DMS79 (cell line): ENCODE measurements at regions not wholly inside any gene's neighbourhood (a gene's known extent, or its start where the extent isn't known, plus 50 kb on each side); places are given as distances from the start of the nearest gene placed in this dataset.

ENCODE experiments used
- DNase-seq: peaks from one replicate; lab custom pipeline; 2025; lab: John Stamatoyannopoulos, UW

DNA sequence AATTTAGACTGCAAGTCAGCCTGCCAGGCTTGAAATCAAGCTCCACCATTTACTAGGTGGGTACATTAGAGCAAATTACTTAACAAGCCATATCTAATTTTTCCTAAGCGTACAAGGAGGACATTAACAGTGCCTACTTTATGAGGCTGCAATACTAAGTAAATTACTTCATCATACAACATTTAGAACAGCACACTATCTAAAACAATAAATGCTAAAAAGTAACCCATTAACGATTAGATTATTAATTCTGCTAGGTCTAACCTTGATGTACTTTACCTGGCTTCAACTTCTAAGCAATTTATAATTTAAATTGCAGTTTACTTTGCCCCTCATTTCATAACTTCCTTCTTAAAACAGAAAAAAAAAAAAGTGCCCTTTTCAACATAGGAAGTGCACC, 1155.6 kb upstream of the NCAM2 start:
- DNase-seq, result no peak

DNA sequence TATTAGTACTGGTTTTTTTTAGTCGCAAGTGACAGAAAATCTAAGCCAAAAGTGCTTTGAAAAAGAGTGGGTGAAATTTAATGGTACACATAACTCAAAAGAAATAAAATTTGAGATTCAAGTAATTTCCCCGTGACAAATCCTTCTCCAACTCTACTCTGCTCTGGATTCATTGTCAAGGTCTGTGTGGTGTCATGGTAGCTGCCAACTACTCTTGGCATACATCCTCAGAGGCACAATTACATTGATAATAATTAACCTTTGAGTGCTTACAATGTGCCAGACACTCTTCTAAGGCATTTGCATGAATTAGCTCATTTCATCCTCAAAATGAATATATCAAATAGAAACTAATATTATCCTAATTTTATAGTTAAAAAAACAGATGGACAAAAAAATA, 1153.9 kb upstream of the NCAM2 start:
- no peak for DNase-seq

DNA sequence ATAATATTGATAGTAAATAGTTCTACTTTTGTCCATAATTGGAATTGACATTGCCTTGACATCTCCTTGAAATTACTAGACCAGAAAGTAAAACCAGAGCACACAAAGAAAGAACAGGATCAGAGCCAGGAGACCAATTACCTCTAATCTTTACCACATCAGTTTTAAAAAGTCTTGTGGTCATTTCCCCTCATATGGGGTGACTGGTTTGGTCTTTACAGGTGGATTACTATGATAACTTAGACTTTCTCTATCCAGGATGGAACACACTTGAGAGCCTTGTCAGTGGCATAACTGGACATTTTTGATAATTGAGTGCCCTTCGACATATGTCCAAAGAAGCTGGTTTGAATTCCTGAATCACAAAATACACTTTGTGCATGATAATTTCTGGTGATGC, 1148.1 kb upstream of the NCAM2 start:
- no peak for DNase-seq

DNA sequence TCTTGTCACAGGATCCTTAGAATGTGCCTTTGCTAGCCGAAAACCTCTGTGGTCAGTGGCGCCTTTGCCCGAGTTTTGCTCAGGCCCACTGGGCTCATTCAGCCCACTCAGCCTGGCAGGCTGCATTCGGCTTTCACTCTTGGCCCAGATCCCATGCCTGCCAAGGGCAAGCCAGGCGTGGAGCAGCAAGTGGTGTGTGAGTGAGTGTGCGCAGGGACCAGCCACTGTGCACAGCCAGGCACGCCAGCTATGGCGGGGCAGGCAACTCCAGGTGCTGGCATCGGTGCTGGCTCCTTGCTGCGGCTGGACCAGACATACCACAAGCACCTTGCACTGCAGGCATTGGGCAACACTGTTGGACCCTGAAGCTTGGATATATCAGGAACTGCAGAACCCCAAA, 1145.1 kb upstream of the NCAM2 start:
- DNase-seq, result no peak

DNA sequence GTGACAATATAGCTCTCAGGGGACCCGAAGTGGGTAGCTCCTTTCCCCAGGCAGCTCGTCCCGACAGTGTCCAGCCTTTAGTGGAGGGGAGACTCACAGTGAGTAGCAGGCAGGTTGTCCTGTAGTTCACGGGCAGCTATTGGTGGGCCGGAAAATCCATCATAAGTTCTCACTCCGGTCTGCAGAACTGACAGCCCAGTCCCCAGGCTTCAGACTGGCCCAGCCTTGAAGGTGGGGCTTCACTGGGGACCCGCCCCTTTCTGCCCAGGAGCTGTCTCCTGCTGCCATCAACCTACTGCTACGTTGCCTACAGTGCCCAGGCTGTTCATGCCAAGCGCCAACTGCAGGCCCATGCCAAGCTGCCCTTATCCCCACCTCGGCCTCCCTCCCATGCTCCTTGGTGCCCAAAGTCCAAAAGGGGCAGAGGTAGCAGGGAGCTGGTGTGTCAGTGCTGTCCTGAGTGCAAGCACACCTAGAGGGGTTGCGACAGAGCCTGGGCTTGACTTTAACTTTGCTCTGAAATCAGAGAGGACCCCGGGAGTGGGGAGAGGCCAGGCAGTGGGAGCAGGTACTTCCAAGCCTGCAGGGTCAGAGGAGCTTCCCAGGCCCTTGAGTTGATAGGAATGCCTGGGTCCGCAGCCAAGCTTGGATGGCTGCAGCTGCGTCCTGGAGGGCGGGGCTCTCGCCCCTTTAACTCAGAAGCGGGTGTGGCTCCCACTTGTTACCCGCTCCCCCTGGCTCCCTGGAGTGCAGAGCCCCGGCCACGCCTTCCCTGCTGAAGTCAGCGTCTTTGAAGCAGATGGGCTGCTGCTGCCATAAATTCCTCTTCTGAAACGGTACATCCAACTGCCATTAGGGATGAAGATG, 1144.3 kb upstream of the NCAM2 start:
- no peak for DNase-seq

DNA sequence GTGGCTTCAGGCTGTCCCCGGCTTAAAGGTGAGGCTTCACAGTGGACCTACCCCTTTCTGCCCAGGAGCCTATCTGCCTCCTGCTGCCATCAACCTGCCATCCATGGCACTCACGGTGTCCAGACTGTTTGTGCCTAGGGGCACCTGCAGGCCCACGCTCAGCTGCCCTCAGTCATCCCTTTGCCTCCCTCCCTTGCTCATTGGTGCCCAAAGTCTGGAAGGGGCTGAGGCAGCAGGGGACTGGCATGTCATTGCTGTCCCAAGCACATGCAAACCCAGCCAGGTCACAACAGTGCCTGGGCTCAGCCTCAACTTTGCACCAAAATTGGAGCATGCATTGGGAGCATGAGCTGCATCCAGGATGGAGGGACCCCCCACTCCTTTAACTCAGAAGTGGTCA, 1142.7 kb upstream of the NCAM2 start:
- DNase-seq, result no peak

DNA sequence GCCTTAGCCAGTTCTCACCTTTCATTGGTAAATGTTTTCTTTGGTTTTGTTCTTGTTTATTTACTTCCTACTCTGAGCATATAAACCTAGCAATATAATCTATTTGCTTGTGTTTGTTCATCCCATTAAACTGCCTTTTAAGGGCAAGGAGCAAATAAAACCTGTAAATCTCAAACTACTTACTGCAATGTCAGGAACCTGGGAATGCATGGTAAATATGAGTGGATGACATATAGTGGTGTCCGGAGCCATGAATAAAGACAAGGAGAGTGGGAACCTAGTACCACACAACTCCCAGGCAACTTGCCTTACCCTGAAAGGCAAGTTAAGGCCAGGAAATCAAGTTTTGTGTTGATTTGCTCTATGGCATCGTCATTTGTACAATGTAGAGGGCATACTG, 1133.7 kb upstream of the NCAM2 start:
- DNase-seq, result no peak

DNA sequence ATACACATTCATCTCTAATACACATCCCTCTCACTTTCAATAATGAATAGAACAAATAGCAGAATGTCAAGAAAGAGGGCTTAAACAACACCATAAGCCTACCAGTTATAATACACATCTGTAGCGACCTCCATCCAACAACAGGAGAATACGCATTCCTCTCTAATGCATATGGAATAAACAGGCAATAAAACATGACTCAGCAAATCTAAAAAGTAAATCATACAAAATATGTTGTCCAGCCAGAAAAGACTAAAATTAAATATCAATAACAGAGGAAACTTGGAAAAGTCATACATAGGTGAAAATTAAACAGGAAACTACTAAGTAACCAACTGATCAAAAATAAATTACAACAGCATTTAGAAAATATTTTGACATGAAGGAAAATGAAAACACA, 1127.5 kb upstream of the NCAM2 start:
- DNase-seq, result no peak

DNA sequence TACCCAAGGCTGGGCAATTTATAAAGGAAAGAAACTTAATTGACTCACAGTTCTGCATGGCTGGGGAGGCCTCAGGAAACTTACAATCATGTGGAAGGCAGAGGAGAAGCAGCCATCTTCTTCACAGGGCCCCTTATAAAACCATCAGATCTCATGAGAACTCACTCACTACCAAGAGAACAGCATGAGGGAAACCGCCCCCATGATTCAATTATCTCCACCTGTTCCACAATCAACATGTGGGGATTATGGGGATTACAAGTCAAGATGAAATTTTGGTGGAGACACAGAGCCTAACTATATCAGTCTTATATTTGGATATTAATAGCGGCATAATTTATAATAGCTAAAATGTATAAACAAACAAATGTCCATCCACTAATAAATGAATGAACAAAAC, 1123.7 kb upstream of the NCAM2 start:
- no peak for DNase-seq

DNA sequence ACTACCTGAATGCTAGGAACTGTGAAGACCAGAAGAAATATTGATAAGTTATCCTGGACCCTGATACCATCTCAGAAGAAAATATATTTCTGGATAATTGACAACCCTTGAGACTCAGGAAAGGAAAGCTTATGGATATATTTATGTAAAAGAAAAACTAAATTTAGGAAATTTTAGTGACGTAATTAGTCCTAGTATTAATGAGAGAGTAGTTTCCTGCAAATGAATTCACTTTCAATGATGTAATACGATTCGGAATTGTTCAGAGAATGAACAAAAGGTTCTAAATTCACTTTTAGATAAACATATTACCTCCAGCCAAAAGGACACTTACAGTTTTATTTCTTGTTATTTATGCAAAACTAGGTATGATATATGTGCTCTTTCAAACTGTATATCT, 1120.1 kb upstream of the NCAM2 start:
- no peak for DNase-seq

DNA sequence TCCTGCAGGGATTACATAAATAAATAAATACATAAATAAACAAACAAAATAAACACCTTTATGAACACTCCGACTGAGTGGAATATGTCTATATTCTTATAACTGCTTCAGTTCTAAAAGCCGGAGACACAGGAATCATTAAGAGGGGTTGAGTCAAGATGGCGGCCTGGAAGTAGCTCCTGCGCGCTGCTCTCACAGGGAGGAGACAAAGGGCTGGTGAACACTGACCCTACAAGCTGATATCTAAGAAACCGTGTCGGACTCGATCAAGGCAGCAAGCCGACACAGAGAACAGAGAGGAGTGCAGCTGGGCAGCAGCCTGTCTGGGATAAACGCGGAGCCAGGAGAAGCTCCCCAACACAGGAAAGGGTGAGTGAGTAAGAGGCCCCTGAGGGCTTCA, 1098.6 kb upstream of the NCAM2 start:
- no peak for DNase-seq

DNA sequence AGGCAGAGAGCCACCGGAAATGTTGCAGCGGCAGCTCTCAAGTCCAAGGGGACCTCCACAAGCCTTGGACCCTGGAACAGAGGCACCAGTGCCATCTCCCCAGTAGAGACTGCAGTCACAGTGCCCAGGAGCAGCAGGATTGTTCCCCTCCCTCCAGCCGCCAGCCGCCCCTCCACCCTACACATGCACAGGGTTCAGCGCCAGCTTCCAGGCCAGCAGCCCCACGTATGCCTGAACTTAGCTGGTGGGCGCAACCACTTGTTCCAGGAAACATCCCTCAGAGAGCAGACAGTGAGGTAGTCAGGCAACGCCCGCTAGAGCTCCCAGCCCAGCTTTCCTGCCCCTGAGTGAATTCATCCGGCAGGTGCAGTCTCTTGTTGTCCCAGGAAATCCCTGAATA, 1098.1 kb upstream of the NCAM2 start:
- DNase-seq, result no peak

DNA sequence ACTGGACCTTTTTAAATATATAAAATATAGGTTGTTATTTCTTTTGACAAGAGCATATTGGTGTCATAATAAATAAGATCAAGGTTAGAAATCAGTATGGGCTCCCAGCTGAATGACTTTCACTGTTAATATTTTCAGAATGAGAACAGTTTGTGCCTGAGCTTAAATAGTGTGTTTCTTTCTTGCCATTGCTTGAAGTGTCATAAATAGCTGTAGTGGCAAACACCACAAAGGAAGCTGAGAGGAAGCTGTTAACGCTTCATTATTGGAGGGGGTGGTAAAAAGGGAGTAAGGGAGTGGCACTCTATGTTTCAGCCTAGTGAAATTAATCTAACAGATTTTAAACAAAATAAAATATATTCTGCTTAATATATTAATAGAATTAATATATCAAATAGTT, 1089.8 kb upstream of the NCAM2 start:
- no peak for DNase-seq

DNA sequence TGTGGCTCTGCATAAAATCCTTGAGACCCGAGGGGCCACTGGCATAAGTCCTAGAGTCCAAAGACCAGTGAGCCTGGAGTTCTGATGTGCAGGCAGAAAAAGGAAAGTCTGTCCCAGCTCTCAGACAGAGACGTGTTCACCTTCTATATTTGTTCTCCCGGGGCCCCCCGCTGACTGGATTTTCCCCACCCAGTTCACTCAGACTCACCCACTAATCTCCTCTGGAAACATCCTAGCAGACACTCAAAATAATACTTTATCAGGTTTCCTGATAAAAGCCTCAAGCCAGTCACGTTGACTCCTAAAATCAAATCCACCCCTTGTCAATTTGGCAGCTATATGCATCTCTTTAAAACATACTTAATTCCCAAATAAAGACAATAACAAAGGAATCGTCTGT, 1084.2 kb upstream of the NCAM2 start:
- DNase-seq, result no peak

DNA sequence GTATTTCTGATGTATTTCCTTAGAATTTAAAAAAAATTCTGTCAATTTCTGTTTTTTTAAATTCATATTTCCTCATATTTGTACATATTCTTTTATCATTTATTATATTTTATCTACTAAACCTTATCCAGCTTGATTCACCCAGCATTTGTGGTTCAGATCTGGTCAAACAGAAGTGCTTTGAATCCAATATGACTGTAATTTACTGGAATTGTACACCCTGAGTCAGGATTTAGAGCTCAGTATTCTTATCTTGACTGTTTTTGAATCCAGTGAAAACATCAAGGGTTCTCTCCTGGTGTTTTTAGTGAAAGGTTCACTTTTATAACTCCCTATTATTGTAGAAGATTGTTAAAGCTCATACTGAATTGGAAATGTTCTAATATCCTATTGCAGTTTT, 1077.0 kb upstream of the NCAM2 start:
- no peak for DNase-seq

DNA sequence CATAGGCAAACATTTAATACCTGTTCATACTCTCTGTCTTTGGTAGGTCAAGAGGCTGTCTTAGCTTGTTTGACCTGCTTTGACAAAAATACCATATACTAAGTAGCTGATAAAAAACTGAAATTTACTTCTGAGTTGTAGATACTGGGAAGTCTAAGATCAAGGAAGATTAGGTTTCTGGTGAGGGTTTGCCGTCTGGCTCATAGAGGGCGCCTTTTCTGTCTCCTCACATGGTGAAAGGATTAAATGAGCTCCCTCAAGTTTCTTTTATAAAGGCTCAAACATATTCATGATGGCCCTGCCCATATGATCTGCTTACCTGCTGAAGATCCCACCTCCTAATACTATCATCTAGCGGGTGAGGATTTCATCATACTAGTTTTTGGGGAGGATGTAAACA, 1076.1 kb upstream of the NCAM2 start:
- DNase-seq, result no peak

DNA sequence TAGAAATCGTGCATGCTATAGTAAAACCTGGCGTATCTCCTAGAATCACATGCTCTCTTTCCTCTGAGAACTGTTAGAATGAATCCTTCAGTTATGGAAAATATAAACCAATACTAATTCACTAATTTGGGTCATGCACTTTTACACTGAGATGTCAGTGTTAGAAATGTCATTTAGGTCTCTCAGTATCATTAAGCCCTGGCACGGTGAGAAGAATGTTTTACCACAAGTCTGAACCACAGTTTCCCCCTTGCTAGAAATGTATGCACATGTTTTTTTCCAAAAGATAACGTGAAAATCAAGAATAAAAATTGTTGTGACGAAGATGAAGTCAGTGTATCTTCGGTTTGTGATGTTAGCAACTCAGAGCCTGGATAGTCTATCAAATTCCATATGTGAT, 1062.7 kb upstream of the NCAM2 start:
- DNase-seq, result no peak

DNA sequence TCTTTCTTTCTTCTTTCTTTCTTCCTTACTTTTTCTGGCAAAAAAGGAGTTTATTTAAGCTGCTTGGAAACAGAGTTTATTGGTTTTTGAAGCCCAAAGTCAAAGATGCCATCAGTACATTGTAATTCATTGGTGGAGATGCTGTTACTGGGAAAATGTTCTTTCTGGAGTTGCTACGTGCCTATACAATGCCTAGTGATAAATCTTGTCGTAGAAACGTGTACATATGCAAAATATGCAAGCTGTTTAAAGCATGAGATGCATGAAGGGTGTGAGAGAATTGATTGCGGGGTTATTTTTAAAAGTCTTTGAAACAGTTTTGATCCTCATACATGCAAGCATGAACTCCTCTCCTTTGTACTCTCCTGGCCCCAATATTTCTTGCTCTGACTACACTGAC, 1060.6 kb upstream of the NCAM2 start:
- DNase-seq, result no peak

DNA sequence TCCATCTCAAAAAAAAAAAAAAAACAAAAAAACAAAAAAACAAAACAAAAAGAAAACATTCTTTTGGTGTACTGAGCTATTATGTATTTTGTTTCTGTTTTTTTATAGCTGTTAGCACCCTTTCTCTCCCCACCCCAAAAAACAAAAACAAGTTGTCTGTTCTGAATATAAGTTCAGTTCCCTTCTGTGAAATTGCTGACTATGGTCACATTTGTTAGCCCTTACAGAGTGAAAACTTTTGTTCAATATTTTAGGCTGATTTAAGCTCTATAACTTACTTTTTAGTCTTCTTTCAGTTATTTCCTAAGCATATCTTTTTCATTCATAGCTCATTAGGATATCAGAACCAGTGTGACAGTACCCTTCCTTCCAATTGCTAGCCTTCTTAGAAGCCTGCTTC, 1056.6 kb upstream of the NCAM2 start:
- no peak for DNase-seq

DNA sequence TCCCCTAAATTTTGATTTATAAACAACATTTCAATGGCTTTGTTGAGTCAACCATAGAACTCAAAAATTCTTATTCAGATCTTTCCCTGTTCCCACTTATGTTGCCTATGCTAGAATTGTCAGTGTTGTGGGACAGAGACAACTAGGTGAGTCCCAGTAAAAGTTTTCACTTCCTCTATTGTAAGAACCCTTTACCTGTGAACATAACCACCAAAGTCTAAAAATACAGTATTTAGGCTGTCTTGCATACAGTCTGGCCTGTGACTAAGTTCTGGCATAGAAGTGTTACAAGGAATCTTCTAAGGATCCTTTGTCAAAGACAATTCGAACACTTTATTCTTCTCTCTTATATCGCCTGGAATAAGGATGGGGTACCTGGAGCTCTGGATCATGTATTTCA, 1047.9 kb upstream of the NCAM2 start:
- no peak for DNase-seq

DNA sequence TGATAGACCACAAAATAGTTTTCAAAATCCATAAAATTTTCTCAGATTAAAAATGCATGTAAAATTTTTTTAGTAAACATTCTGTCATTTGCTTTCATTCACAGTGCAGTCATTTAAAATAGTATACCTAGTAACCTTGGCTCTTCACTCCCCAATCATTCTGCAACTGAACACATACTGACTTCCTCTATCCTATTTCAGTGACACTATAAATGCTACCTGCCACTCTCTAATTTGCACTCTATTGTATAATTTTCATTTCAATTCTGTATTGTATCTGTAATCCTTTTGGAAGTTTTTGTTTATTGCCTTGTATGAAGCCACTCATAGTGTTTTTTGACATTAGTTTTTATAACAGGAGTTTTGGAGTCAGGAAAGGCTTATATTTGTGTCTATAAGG, 1029.1 kb upstream of the NCAM2 start:
- no peak for DNase-seq

DNA sequence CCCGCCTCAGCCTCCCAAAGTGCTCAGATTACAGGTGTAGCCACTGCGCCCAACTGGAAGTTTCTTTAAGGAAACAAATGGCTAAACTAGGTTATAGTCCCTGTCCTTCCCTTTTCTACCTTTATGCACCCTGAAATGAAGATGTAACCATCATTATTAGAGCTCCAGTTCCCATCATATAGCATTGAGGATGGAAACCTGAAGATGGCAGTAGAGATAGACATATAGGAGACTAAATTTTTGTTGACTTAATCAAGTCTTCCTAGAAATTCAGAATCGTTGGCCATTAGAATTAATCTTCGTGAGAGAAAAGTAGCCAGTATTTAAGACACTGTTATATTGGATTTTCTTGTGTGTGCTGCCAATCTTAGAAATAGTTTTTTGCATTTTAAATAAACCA, 1016.3 kb upstream of the NCAM2 start:
- DNase-seq, result no peak

DNA sequence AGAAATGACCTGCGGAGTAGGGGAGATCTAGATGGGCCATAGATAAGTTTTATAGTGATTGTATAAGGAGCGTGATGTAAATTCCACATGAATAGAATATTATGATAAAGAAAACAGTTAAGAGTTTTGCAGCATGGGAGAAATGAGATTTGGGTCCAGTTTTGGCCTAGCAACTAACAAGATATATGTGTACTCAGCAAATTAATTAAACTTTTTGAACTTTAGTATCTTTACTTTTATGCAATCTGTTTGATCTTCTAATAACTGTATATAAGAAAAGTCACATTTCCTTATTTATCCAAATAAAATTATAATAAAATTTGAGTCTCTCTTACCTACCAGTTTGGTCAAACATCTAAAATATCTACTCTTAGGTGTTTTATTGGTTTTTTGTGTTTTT, 1011.8 kb upstream of the NCAM2 start:
- DNase-seq, result no peak

DNA sequence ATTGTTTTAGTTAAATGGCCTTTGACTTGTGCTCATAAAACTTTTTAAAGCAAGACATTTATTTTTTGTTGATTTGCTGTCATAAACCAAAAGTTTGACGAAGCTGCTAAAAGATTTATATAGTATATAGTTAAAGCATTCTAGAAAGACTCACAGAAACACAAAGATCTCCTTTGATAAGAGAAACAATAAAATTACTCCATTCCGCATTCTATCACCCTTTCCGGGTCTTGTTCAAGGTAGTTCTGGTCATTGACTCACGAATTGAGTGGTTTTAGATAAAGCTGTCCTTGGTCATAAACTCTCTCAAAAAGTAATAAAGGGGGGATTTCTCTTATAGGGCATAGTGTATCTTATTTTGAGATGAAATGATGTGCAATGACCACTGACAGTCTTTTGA, 1010.5 kb upstream of the NCAM2 start:
- no peak for DNase-seq

DNA sequence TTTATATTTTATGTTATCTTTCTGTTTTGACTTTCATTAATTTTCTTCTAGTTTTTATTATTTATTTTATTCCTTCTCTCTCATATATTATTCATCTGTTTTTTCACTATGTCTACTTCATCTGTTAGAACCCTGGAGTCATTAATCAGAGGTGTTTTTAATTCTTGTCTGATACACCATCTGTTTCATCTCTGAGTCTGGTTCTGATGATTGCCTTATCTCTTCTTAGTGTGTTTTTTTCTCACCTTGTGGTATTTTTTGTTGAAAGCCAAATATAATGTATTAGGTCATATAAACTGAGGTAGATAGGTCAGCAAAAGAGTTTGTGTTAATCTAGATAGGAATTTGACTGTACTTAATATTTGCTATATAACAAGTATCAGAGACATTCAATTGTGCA, 1005.7 kb upstream of the NCAM2 start:
- no peak for DNase-seq
